ENCODE measurements at regions not wholly inside any gene's neighbourhood (a gene's known extent, or its start where the extent isn't known, plus 50 kb on each side); places are given as distances from the start of the nearest gene placed in this dataset.

GRCh38 chr22:34159491-34159890 is 239.2 kb upstream of the LARGE1 start:
- DNase-seq (ENCODE audit: low spot score): no peak

DNA sequence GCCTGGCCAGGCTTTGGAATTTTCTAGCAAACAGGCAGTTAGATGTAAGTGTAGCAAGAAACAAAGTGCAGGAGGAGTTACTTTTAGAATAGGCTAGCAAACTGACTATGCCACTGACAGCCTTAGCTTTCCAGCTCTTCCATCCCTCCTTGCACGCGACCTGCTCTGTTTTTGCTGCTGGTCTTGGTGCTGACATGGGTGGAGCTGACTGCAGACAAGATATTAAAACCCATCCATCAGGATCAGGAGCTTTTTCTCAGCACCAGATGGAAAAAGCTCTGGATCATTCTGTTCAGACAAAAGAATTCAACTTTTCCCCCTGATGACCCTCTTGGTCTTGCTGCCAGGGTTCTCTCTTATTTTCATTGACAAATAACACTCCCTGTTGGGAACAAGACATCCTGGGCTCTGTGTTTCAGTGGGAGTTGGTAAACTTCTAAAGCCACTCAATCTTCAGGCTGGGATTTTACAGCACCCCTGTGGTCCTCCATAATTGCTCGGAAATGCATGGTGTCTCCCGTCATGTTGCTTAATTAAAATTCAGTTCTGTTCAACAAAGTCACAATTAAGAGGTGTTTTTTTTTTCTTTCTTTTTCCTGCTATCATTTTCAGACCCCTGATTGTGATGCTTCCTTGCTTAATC is 240.0 kb upstream of the LARGE1 start:
- no peak for DNase-seq (ENCODE audit: low spot score)

DNA sequence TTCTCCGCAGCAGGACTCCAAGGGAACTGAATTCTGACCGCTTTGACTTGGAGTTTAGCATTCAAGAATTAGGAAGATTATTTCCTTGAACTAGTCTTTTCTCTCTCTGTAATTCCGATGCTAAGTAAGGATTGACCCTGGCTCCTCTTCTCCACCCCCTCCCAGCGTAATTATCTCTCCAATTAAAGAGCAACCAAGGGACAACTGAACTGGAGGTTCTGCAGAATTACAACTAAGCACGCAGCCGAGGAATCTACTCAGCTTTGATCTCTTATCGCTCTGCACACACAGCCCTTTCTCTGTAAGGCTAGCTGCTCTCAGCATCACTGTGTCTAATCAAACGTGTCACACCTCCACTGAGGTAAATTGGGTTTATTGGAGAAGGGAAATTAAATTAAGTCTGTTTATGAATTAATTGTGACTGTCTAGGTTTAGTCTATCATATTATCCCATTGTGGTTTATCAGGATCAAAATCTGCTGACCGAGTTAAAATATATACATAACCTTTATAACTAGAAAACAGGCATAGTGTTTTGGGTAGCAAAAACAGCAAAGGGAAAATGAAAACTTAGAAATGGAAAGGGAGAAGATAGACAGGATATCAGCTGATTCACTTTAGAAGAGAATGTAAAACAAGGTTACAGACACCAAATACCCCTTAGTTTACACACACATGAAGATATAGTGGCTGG is 241.3 kb upstream of the LARGE1 start:
- no peak for DNase-seq (ENCODE audit: low spot score)

DNA sequence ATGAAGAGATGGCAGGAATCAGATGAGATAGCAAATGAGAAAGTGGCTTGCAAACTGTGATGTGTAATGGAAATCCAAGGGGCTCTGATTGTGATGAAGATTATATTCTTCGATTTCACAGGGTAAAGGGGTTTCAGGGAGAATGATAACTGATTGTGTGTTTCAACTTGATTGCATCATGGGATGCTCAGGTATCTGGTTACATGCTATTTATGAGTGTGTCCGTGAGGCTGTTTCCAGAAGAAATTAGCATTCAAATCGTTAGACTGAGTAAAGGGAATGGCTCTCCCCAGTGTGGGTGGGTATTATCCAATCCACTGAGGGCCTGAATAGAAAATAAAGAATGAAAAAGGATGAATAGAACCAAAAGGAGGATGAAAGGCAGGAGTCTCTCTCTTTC is 278.7 kb upstream of the LARGE1 start:
- DNase-seq (ENCODE audit: low spot score): no peak

GRCh38 chr22:34210301-34210700 is 290.0 kb upstream of the LARGE1 start:
- DNase-seq (ENCODE audit: low spot score): peak; percentile 43

DNA sequence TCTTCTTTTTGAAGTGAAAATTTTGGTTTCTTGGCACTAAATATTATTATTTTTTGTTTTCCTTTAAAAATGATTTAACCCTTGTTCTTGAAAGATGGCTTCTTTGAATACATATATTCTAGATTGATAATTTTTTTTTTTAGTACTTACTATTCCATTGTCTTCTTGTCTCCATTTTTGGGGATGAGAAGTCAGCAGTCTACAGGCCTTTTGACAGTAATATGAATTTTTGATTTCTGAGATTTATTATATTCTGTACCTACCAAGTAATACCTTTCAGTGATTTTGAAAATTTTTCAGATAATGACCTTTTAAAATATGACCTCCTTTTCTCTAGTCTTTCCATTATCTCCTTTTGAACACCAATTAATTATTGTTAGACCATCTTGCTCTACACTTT is 294.1 kb upstream of the LARGE1 start:
- no peak for DNase-seq (ENCODE audit: low spot score)

GRCh38 chr22:34225278-34225677 is 305.0 kb upstream of the LARGE1 start:
- no peak for DNase-seq (ENCODE audit: low spot score)

GRCh38 chr22:34236527-34236926 is 316.3 kb upstream of the LARGE1 start:
- no peak for DNase-seq (ENCODE audit: low spot score)

- no peak for DNase-seq (ENCODE audit: low spot score)
Observed at GRCh38 chr22:34239421-34239820, 319.1 kb upstream of the LARGE1 start.

DNA sequence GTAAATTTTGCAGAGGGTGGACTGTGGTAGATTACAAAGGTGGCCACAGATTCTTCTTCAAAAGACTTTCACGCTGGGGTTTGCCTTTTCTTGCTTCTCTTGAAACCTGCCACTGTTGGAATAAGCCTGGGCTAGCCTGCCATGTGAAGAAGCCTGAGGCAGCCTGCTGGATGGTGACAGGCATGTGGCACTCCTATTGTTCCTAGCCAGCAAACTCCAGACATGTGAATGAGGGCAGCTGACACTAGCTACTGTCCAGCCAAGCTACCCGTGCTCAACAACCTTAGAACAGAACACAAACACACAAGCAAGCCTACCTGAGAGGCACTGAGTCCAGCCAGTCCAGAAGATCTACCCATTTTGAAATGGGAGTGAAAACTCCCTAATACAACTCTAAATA is 322.7 kb upstream of the LARGE1 start:
- DNase-seq (ENCODE audit: low spot score): no peak

DNA sequence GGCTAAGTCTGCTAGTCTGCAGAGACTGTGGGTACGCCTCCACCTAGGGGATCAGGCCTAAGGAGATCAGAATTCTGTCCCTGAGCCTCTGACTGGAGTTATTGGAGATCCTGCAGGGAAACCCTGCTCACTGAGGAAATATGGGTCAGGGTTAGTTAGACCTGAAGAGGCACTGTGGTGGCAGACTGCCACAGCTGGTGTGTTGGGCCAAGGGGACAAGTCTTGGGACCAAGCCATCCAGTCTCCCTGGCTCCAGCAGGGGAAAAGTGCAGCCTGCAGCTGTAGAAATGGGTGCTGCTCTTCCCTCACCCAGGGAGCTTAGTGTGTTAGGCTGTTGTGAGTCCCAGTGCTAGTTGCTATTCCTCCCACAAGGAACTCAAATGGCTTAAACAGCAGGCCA is 334.8 kb upstream of the LARGE1 start:
- DNase-seq (ENCODE audit: low spot score): no peak

DNA sequence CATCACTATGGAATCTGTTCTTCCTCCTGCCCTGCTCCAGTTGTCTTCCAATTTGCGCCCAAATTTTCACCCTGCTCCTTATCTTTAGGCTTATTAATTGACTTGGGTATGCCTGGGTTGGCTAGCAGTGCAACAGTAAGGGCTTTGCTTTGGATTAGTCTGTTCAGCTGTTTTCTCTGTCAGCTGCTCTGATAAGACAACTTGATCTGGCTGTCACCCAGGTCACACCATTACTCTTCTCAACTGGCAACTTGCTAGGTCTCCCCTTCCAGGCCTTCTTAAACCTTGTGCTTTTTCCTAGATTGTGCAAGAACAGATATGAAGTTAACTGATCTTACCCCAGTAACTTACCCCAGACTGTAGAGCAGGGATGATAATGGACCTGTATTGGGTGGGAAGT is 357.8 kb upstream of the LARGE1 start:
- DNase-seq (ENCODE audit: low spot score): no peak

DNA sequence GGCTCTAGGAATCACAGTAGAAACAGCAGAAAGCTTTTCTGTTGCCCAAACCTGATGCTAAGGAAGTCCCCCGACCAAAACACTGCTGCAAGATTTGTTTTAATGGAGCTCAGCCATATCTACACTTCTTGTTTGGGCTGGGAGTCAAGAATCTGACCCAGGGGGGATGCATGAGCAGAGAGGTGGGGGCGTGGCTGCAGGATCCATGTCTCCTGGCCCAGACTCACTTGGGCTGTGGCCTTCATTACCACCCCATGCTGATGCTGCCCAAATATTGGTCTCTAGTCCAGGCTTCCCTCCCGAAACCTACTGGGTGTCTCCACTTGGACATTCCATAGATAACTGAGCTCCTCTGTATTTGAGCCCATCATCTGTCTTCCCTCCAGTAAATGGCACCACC is 361.5 kb upstream of the LARGE1 start:
- DNase-seq (ENCODE audit: low spot score): no peak

DNA sequence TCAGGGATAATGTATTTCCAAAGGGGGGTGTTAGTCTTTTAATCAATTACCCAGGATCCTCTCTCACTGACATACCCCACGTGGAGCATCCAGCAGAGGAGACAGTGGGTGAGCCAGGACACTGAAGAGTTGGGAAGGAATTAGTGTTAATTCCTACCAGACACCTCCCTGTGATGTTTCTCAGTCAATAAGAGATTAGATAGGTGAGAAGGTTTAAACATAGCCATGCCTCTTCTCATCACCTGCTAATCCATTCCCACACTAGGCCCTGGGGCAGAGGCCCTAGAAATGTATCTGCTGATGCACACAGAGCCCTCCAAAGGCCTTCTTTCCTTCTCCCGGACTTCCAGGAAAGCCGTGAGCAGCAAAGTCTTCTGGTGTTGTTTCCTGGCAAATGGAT is 363.6 kb upstream of the LARGE1 start:
- DNase-seq (ENCODE audit: low spot score): no peak

- DNase-seq (ENCODE audit: low spot score): no peak
Observed at GRCh38 chr22:34293324-34293723, 373.0 kb upstream of the LARGE1 start.

DNA sequence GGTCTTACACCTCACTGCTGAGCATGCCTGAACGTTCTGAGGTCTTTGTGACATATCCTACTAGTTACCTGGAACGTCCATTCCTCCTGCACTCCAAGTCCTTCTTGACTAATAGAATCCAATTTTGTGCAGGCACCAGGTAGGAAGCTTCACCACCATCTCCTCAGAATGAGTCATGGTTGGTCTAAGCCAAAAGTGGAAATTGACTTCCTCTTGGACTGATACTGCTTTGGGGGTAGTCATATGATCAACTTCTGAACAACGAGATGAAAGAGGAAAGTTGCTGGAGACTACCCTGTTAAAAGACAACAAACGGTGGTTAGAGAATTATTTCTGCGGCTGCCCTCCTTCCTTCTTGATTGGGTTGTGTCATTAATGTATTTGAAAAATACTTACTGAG is 374.2 kb upstream of the LARGE1 start:
- no peak for DNase-seq (ENCODE audit: low spot score)

DNA sequence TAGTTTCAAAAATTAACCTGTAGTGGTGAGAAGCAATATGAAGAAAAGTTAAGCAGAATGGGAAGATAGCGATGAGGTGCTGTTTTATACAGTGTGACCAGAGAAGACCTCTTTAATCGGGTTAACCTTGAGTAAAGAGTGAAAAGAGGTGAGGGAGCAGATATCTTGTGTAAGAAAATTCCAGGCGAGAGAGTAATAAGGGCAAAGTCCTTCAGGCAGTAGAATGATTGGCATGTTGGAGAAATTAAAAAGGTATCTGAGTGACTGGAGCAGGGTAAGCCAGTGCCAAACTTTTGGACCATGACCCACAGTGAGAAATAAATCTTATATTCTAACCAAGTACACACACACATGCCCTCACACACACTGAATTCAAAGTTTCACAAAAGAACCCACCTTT is 374.7 kb upstream of the LARGE1 start:
- DNase-seq (ENCODE audit: low spot score): no peak

DNA sequence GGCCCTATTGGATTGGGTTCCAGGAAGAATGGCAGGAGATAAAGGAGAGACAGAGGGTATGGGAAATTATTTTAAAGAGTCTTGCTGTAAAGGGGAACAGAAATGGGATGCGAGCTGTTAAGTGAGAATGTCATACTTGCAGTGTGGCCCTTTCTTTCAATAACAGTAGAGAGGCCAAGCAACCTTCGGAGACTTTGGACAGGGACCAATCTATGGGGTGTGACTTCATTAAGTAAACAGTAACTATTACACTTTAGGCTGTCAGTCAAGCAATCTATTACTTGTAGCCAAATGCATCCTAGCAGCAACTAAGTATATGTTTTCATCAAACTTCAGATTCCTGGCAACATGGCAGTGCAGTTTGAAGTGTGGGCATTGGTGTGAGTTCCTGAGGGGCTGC is 376.2 kb upstream of the LARGE1 start:
- no peak for DNase-seq (ENCODE audit: low spot score)

- DNase-seq (ENCODE audit: low spot score): no peak
Observed at GRCh38 chr22:34297536-34298120, 377.4 kb upstream of the LARGE1 start.

GRCh38 chr22:34299496-34299895 is 379.2 kb upstream of the LARGE1 start:
- no peak for DNase-seq (ENCODE audit: low spot score)

- DNase-seq (ENCODE audit: low spot score): no peak
Observed at GRCh38 chr22:34301569-34301968, 381.3 kb upstream of the LARGE1 start.

GRCh38 chr22:34303656-34304055 is 383.4 kb upstream of the LARGE1 start:
- no peak for DNase-seq (ENCODE audit: low spot score)

DNA sequence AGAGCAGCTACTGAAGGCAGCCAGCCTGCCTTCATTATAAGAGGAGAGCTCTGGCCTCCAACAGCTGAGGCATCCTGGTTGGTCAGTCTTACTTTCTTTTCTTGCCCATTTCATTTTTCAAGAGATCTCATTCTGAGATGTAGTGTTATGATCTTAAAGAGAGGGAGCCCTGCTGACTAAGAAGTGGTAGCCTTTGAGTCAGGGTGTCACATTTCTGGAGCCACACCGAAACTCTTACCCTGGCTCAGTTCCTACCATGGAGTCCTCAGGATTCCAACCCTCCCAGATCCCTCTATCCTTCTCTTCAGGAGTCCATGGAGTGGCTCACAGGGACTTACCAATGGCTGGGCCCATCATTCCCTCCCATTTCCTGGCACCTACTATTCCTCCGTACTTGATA is 386.1 kb upstream of the LARGE1 start:
- DNase-seq (ENCODE audit: low spot score): no peak

DNA sequence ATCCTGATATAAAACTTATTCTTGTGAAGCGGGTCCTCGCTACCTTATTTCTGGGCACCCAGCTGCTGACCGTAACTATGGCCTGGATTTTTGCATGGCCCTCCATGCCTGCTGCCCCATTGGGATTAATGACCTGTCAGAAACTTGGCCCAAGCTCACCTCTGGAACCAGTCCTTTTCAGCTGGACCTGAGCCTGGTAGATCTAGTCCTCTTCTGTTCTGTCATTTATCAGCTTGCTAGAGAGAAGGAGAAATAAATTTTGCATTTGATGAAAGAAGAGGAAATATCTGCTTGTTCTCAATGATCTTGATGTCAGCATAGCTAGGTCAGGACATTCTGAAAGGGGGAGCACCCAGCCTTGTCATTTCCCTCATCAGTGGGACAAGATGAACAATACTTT is 387.8 kb upstream of the LARGE1 start:
- DNase-seq (ENCODE audit: low spot score): no peak

Data from D341Med (cell line).